CD4-positive, CD25-positive, alpha-beta regulatory T cell (primary cell): ENCODE measurements at regions not wholly inside any gene's neighbourhood (a gene's known extent, or its start where the extent isn't known, plus 50 kb on each side); places are given as distances from the start of the nearest gene placed in this dataset.

ENCODE experiments used
- ATAC-seq, 2 donors: fragments of 150-1000 bp; cut with Tn5 transposase; one replicate each; pipeline ENCODE4 v1.10.0; 2021; ENCODE audit warnings: low read depth in 2 of 2, moderate number of reproducible peaks in 2 of 2, moderate library complexity in 1 of 2
- DNase-seq, 3 donors: peaks; one replicate each; pipeline versions ENCODE4 v3.0.0 to v3.0.0-alpha.2; 2012 to 2022; ENCODE audit warnings: mixed read lengths in 1 of 3
- H3K27ac ChIP-seq: one replicate; pipeline ENCODE4 v1.7.0; 2013; ENCODE audit warnings: mild to moderate bottlenecking, low read length; ENCODE audit not compliant: insufficient read depth, poor library complexity, severe bottlenecking
- H3K27me3 ChIP-seq: one replicate; pipeline ENCODE4 v1.7.0; 2013; ENCODE audit warnings: low read length; ENCODE audit not compliant: control insufficient read depth, insufficient read depth
- H3K36me3 ChIP-seq: one replicate; pipeline ENCODE4 v1.7.0; 2013; ENCODE audit warnings: mild to moderate bottlenecking, low read length, moderate library complexity; ENCODE audit not compliant: control insufficient read depth, insufficient read depth
- H3K4me1 ChIP-seq: 2 replicates; pipeline ENCODE4 v1.7.0; 2013; ENCODE audit warnings: mild to moderate bottlenecking, low read length; ENCODE audit not compliant: insufficient read depth, control insufficient read depth, poor library complexity, severe bottlenecking
- H3K4me3 ChIP-seq: one replicate; pipeline ENCODE4 v1.7.0; 2013; ENCODE audit warnings: low read depth, mild to moderate bottlenecking, low read length, moderate library complexity
- H3K9me3 ChIP-seq, 2 experiments: 1 replicate in 1 of 2; 2 replicates in 1 of 2; pipeline ENCODE4 v1.7.0; 2013; ENCODE audit warnings: low read length in 2 of 2, mild to moderate bottlenecking in 1 of 2, moderate library complexity in 1 of 2; ENCODE audit not compliant: control insufficient read depth in 2 of 2
- H3K27ac Mint-ChIP-seq, 3 donors: one replicate each; pipeline ENCODE4 v1.8.0; 2020 to 2022; ENCODE audit warnings: mild to moderate bottlenecking in 3 of 3, mixed read lengths in 3 of 3, moderate library complexity in 2 of 3
- H3K27me3 Mint-ChIP-seq: one replicate; pipeline ENCODE4 v1.8.0; 2022; ENCODE audit warnings: mild to moderate bottlenecking, mixed read lengths
- H3K36me3 Mint-ChIP-seq: one replicate; pipeline ENCODE4 v1.8.0; 2020; ENCODE audit warnings: mixed read lengths
- H3K4me1 Mint-ChIP-seq, 4 donors: one replicate each; pipeline ENCODE4 v1.8.0; 2020 to 2022; ENCODE audit warnings: mixed read lengths in 4 of 4, mild to moderate bottlenecking in 1 of 4
- H3K4me3 Mint-ChIP-seq, 4 donors: one replicate each; pipeline ENCODE4 v1.8.0; 2020 to 2022; ENCODE audit warnings: mild to moderate bottlenecking in 4 of 4, mixed read lengths in 4 of 4, moderate library complexity in 3 of 4
- H3K9me3 Mint-ChIP-seq, 7 donors: one replicate each; pipeline ENCODE4 v1.8.0; 2020 to 2022; ENCODE audit warnings: mixed read lengths in 7 of 7, mild to moderate bottlenecking in 3 of 7, moderate library complexity in 2 of 7

GRCh38 chr21:27152996-27153395, 186.1 kb upstream of the ADAMTS5 start:
- H3K4me1 Mint-ChIP-seq, result no peaks in the 10 kb centered on the region
- no peak overlapping the region for H3K27ac ChIP-seq
- ATAC-seq (no peak), DNase-seq (no peak)
- H3K36me3 ChIP-seq, result no peaks in the 10 kb centered on the region
- H3K4me3 Mint-ChIP-seq, result no peak overlapping the region
- H3K27me3 ChIP-seq, result no peaks in the 10 kb centered on the region
- H3K9me3 Mint-ChIP-seq, result peaks cover 5 to 45% (median 11%) of the 10 kb centered on the region in 7 donors
- H3K27ac Mint-ChIP-seq, result no peak overlapping the region
- no peaks in the 10 kb centered on the region for H3K36me3 Mint-ChIP-seq
- no peak overlapping the region for H3K4me3 ChIP-seq
- no peaks in the 10 kb centered on the region for H3K27me3 Mint-ChIP-seq
- no peaks in the 10 kb centered on the region for H3K9me3 ChIP-seq
- no peaks in the 10 kb centered on the region for H3K4me1 ChIP-seq

GRCh38 chr21:27149034-27149433, 182.1 kb upstream of the ADAMTS5 start:
- DNase-seq (no peak), ATAC-seq (no peak)
- H3K4me1 Mint-ChIP-seq, result no peaks in the 10 kb centered on the region
- H3K4me1 ChIP-seq, result no peaks in the 10 kb centered on the region
- peaks cover 6 to 25% (median 9%) of the 10 kb centered on the region in 7 donors for H3K9me3 Mint-ChIP-seq
- H3K4me3 Mint-ChIP-seq, result no peak overlapping the region
- no peaks in the 10 kb centered on the region for H3K27me3 Mint-ChIP-seq
- H3K27ac Mint-ChIP-seq, result no peak overlapping the region
- no peaks in the 10 kb centered on the region for H3K27me3 ChIP-seq
- H3K36me3 ChIP-seq, result no peaks in the 10 kb centered on the region
- no peaks in the 10 kb centered on the region for H3K9me3 ChIP-seq
- H3K4me3 ChIP-seq, result no peak overlapping the region
- no peak overlapping the region for H3K27ac ChIP-seq
- no peaks in the 10 kb centered on the region for H3K36me3 Mint-ChIP-seq

- Mint-ChIP-seq H3K9me3 (peaks cover 3 to 19% (median 10%) of the 10 kb centered on the region in 7 donors), H3K36me3 (no peaks in the 10 kb centered on the region), H3K4me3 (no peak overlapping the region), H3K4me1 (no peaks in the 10 kb centered on the region), H3K27me3 (no peaks in the 10 kb centered on the region), H3K27ac (no peak overlapping the region)
- ATAC-seq, result no peak
- Histone ChIP-seq H3K27me3 (no peaks in the 10 kb centered on the region), H3K4me1 (no peaks in the 10 kb centered on the region), H3K27ac (no peak overlapping the region), H3K4me3 (no peak overlapping the region), H3K9me3 (no peaks in the 10 kb centered on the region), H3K36me3 (no peaks in the 10 kb centered on the region)
- no peak for DNase-seq
Measured at GRCh38 chr21:27146268-27146667, 179.4 kb upstream of the ADAMTS5 start.

GRCh38 chr21:27145134-27145798, 178.4 kb upstream of the ADAMTS5 start:
- H3K4me1 Mint-ChIP-seq, result no peaks in the 10 kb centered on the region
- H3K36me3 Mint-ChIP-seq, result no peaks in the 10 kb centered on the region
- Histone ChIP-seq H3K4me3 (no peak overlapping the region), H3K9me3 (no peaks in the 10 kb centered on the region), H3K4me1 (no peaks in the 10 kb centered on the region), H3K36me3 (no peaks in the 10 kb centered on the region), H3K27me3 (no peaks in the 10 kb centered on the region), H3K27ac (no peak overlapping the region)
- H3K4me3 Mint-ChIP-seq, result no peak overlapping the region
- DNase-seq (no peak), ATAC-seq (no peak)
- H3K27ac Mint-ChIP-seq, result no peak overlapping the region
- H3K27me3 Mint-ChIP-seq, result no peaks in the 10 kb centered on the region
- H3K9me3 Mint-ChIP-seq, result peaks cover 3 to 19% (median 6%) of the 10 kb centered on the region in 7 donors

- H3K27ac ChIP-seq, result no peak overlapping the region
- Mint-ChIP-seq H3K27ac (no peak overlapping the region), H3K36me3 (no peaks in the 10 kb centered on the region), H3K4me1 (no peaks in the 10 kb centered on the region), H3K9me3 (peaks cover 0 to 15% (median 7%) of the 10 kb centered on the region in 7 donors), H3K27me3 (no peaks in the 10 kb centered on the region), H3K4me3 (no peak overlapping the region)
- no peaks in the 10 kb centered on the region for H3K4me1 ChIP-seq
- ATAC-seq (no peak), DNase-seq (no peak)
- no peaks in the 10 kb centered on the region for H3K27me3 ChIP-seq
- H3K9me3 ChIP-seq, result no peaks in the 10 kb centered on the region
- H3K4me3 ChIP-seq, result no peak overlapping the region
- H3K36me3 ChIP-seq, result no peaks in the 10 kb centered on the region
Measured at GRCh38 chr21:27143476-27143875, 176.6 kb upstream of the ADAMTS5 start.

GRCh38 chr21:27139526-27139925, 172.6 kb upstream of the ADAMTS5 start:
- Mint-ChIP-seq H3K27me3 (no peaks in the 10 kb centered on the region), H3K36me3 (no peaks in the 10 kb centered on the region), H3K4me3 (no peak overlapping the region), H3K9me3 (peaks cover 3 to 12% (median 4%) of the 10 kb centered on the region in 7 donors), H3K4me1 (no peaks in the 10 kb centered on the region), H3K27ac (no peak overlapping the region)
- Histone ChIP-seq H3K27ac (no peak overlapping the region), H3K9me3 (no peaks in the 10 kb centered on the region), H3K27me3 (no peaks in the 10 kb centered on the region), H3K4me3 (no peak overlapping the region), H3K36me3 (no peaks in the 10 kb centered on the region), H3K4me1 (no peaks in the 10 kb centered on the region)
- no peak for DNase-seq
- no peak for ATAC-seq

GRCh38 chr21:27134516-27134915, 167.6 kb upstream of the ADAMTS5 start:
- ATAC-seq (no peak), DNase-seq (no peak)
- H3K27ac Mint-ChIP-seq, result no peak overlapping the region
- no peaks in the 10 kb centered on the region for H3K4me1 Mint-ChIP-seq
- no peaks in the 10 kb centered on the region for H3K27me3 Mint-ChIP-seq
- no peak overlapping the region for H3K4me3 Mint-ChIP-seq
- Histone ChIP-seq H3K9me3 (no peaks in the 10 kb centered on the region), H3K27ac (no peak overlapping the region), H3K27me3 (no peaks in the 10 kb centered on the region), H3K4me1 (no peaks in the 10 kb centered on the region), H3K36me3 (no peaks in the 10 kb centered on the region), H3K4me3 (no peak overlapping the region)
- H3K36me3 Mint-ChIP-seq, result no peaks in the 10 kb centered on the region
- peaks cover 0 to 7% (median 5%) of the 10 kb centered on the region in 7 donors for H3K9me3 Mint-ChIP-seq

GRCh38 chr21:27132266-27132665, 165.4 kb upstream of the ADAMTS5 start:
- H3K27me3 Mint-ChIP-seq, result no peaks in the 10 kb centered on the region
- Histone ChIP-seq H3K27ac (no peak overlapping the region), H3K27me3 (no peaks in the 10 kb centered on the region), H3K4me1 (no peaks in the 10 kb centered on the region), H3K36me3 (no peaks in the 10 kb centered on the region), H3K4me3 (no peak overlapping the region), H3K9me3 (no peaks in the 10 kb centered on the region)
- H3K27ac Mint-ChIP-seq, result no peak overlapping the region
- no peak for DNase-seq
- no peaks in the 10 kb centered on the region for H3K4me1 Mint-ChIP-seq
- H3K36me3 Mint-ChIP-seq, result no peaks in the 10 kb centered on the region
- no peak for ATAC-seq
- H3K9me3 Mint-ChIP-seq, result peaks cover 3 to 7% (median 4%) of the 10 kb centered on the region in 7 donors
- H3K4me3 Mint-ChIP-seq, result no peak overlapping the region
